Hepatocyte (in vitro differentiated cells): ENCODE measurements at regions not wholly inside any gene's neighbourhood (a gene's known extent, or its start where the extent isn't known, plus 50 kb on each side); places are given as distances from the start of the nearest gene placed in this dataset.

Experiments used
- EZH2phosphoT487 ChIP-seq: fragments of 200-600 bp; sonication (generic); IDR thresholded peaks from one replicate; pipeline ENCODE4 v1.6.1; 2018; ENCODE audit warnings: antibody characterized with exemption, mild to moderate bottlenecking, low read depth, moderate library complexity; ENCODE audit not compliant: unreplicated experiment, severe bottlenecking
- TF ChIP-seq, protein P1 (sequence below): fragments of 200-600 bp; sonication (generic); IDR thresholded peaks from 2 replicates; pipeline ENCODE4 v1.5.1; 2016; ENCODE audit warnings: antibody characterized with exemption, mild to moderate bottlenecking; ENCODE audit not compliant: poor library complexity

DNA sequence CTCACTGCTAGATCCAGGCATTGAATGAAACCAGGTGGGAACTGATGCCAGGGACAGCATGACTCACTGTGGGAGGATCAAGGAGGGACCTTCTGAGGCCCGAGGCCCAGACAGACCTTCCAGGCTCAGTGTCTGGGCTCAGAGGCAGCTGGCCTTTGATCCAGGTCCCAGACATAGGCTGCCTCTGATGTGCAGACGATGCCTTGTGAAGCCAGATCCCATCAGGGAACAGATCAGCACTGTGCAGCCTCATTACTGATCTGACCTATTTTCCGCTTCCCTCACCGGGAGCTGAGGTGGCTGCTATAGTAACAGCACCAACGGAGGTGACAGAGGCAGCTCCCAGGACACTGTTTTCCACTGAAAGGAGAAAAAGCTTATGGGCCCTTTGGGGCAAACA is 399.5 kb downstream of the MATN1 start:
- TF ChIP-seq, protein P1, sequence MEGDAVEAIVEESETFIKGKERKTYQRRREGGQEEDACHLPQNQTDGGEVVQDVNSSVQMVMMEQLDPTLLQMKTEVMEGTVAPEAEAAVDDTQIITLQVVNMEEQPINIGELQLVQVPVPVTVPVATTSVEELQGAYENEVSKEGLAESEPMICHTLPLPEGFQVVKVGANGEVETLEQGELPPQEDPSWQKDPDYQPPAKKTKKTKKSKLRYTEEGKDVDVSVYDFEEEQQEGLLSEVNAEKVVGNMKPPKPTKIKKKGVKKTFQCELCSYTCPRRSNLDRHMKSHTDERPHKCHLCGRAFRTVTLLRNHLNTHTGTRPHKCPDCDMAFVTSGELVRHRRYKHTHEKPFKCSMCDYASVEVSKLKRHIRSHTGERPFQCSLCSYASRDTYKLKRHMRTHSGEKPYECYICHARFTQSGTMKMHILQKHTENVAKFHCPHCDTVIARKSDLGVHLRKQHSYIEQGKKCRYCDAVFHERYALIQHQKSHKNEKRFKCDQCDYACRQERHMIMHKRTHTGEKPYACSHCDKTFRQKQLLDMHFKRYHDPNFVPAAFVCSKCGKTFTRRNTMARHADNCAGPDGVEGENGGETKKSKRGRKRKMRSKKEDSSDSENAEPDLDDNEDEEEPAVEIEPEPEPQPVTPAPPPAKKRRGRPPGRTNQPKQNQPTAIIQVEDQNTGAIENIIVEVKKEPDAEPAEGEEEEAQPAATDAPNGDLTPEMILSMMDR = no peak
- TF ChIP-seq EZH2phosphoT487 = no peak
